OCI-LY1 (cell line): ENCODE measurements at regions not wholly inside any gene's neighbourhood (a gene's known extent, or its start where the extent isn't known, plus 50 kb on each side); places are given as distances from the start of the nearest gene placed in this dataset.

Source experiments
- CTCF ChIP-seq: fragments of 200-600 bp; sonication (generic), shearing (Covaris generic); IDR thresholded peaks from 2 replicates; pipeline ENCODE4 v1.5.1; 2017; ENCODE audit warnings: mild to moderate bottlenecking, antibody characterized with exemption, low read length, moderate library complexity, mixed read lengths
- EZH2 ChIP-seq: fragments of 200-600 bp; sonication (generic), shearing (Covaris generic); IDR thresholded peaks from 2 replicates; pipeline ENCODE4 v1.8.0; 2017; ENCODE audit warnings: borderline replicate concordance, mixed run types, mild to moderate bottlenecking, antibody characterized with exemption, low read length, moderate library complexity, mixed read lengths

- no peak for TF ChIP-seq CTCF
- TF ChIP-seq EZH2, result no peak
These were observed 497.0 kb downstream of the CDH26 start for GRCh38 chr20:60455272-60455671.
